ENCODE measurements at regions not wholly inside any gene's neighbourhood (a gene's known extent, or its start where the extent isn't known, plus 50 kb on each side); places are given as distances from the start of the nearest gene placed in this dataset.

DNA sequence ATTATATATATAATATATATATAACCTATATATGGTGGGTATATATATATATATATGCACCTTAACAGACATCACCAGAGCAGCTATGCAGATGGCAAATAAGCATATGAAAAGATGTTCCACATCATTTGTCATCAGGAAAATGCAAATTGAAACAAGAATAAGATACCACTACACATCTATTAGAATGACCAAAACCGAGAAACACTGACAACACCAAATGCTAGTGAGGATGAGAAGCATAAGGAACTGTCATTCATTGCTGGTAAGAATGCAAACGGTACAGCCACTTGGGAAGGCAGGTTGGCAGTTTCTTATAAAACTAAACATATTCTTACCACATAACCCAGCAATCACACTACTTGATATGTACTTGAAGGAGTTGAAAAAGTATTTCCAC, 219.8 kb upstream of the PRMT6 start:
- TF ChIP-seq, protein P1, sequence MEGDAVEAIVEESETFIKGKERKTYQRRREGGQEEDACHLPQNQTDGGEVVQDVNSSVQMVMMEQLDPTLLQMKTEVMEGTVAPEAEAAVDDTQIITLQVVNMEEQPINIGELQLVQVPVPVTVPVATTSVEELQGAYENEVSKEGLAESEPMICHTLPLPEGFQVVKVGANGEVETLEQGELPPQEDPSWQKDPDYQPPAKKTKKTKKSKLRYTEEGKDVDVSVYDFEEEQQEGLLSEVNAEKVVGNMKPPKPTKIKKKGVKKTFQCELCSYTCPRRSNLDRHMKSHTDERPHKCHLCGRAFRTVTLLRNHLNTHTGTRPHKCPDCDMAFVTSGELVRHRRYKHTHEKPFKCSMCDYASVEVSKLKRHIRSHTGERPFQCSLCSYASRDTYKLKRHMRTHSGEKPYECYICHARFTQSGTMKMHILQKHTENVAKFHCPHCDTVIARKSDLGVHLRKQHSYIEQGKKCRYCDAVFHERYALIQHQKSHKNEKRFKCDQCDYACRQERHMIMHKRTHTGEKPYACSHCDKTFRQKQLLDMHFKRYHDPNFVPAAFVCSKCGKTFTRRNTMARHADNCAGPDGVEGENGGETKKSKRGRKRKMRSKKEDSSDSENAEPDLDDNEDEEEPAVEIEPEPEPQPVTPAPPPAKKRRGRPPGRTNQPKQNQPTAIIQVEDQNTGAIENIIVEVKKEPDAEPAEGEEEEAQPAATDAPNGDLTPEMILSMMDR (conservative IDR thresholded peaks at IDR 0.05) = no peak
- no peaks in the 10 kb centered on the region for H3K9me3 Mint-ChIP-seq

More for the DNA sequence above, 219.8 kb upstream of the PRMT6 start:
- no peak overlapping the region for H3K14ac ChIP-seq (ENCODE audit: insufficient read depth, low read length)
- H2AFZ ChIP-seq (ENCODE audit: low read length) = no peak overlapping the region
- no peaks in the 10 kb centered on the region for H3K9me3 ChIP-seq (ENCODE audit: control insufficient read depth, low read depth, low read length)
- H3K23me2 ChIP-seq (ENCODE audit: insufficient read length, low read depth, low read length, poor library complexity, severe bottlenecking) = no peaks in the 10 kb centered on the region
- H3K4ac ChIP-seq (ENCODE audit: low read depth, low read length) = no peak overlapping the region
- no peak overlapping the region for H2BK15ac ChIP-seq (ENCODE audit: low read depth, low read length)
- no peak overlapping the region for H3K4me2 ChIP-seq (ENCODE audit: insufficient read depth, insufficient read length, low read length)
- no peak overlapping the region for H2BK5ac ChIP-seq (ENCODE audit: insufficient read length, low read length)
- H3K9ac ChIP-seq (ENCODE audit: extremely low read depth, insufficient read length, low read length) = no peak overlapping the region
- no peak for DNase-seq
- Mint-ChIP-seq H3K4me3 (no peak overlapping the region), H3K4me1 (no peaks in the 10 kb centered on the region), H3K36me3 (ENCODE audit: insufficient read depth in 1 of 3, low read depth in 3 of 3) (no peaks in the 10 kb centered on the region), H3K27ac (no peak overlapping the region), H3K27me3 (ENCODE audit: low read depth) (no peaks in the 10 kb centered on the region)
- H3K56ac ChIP-seq (ENCODE audit: insufficient read length, low read depth, low read length) = no peak overlapping the region
- H3K23ac ChIP-seq (ENCODE audit: insufficient read length, low read depth, low read length) = no peak overlapping the region
- H3K27ac ChIP-seq (ENCODE audit: insufficient read length, low read depth, low read length) = no peak overlapping the region
- no peak overlapping the region for H4K8ac ChIP-seq (replicated peaks; ENCODE audit: insufficient read length, low read depth, low read length)
- no peak overlapping the region for H4K91ac ChIP-seq (ENCODE audit: insufficient read length, low read depth, low read length)
- no peak overlapping the region for H4K5ac ChIP-seq (ENCODE audit: insufficient read length, low read depth, low read length)
- H2AK5ac ChIP-seq (ENCODE audit: insufficient read length, low read length) = no peak overlapping the region
- no peak overlapping the region for H2BK12ac ChIP-seq (ENCODE audit: insufficient read length, low read depth, low read length)
- no CpG with 5 or more reads among the region's 2 CpGs for WGBS (ENCODE audit: extremely low coverage, insufficient read length, low lambda C conversion rate)
- no peaks in the 10 kb centered on the region for H3K79me1 ChIP-seq (ENCODE audit: insufficient read depth, low read depth, low read length, poor library complexity, severe bottlenecking)
- no peak overlapping the region for H3K18ac ChIP-seq (ENCODE audit: insufficient read length, low read depth, low read length)
- no peaks in the 10 kb centered on the region for H3K4me1 ChIP-seq (ENCODE audit: insufficient read depth, low read length)
- no peaks in the 10 kb centered on the region for H4K20me1 ChIP-seq (ENCODE audit: control insufficient read depth, insufficient read depth, insufficient read length)
- no peak overlapping the region for H2BK20ac ChIP-seq (ENCODE audit: low read depth, low read length, poor library complexity, severe bottlenecking)
- no peak overlapping the region for H2BK120ac ChIP-seq (ENCODE audit: low read depth, low read length, poor library complexity, severe bottlenecking)
- no peaks in the 10 kb centered on the region for H3K79me2 ChIP-seq (ENCODE audit: insufficient read depth, low read length)
- no peak overlapping the region for H3T11ph ChIP-seq (ENCODE audit: low read length)
- H3K27me3 ChIP-seq (ENCODE audit: insufficient read depth, low read length) = no peaks in the 10 kb centered on the region

Data from H9 (cell line).